ENCODE measurements at regions not wholly inside any gene's neighbourhood (a gene's known extent, or its start where the extent isn't known, plus 50 kb on each side); places are given as distances from the start of the nearest gene placed in this dataset.

DNA sequence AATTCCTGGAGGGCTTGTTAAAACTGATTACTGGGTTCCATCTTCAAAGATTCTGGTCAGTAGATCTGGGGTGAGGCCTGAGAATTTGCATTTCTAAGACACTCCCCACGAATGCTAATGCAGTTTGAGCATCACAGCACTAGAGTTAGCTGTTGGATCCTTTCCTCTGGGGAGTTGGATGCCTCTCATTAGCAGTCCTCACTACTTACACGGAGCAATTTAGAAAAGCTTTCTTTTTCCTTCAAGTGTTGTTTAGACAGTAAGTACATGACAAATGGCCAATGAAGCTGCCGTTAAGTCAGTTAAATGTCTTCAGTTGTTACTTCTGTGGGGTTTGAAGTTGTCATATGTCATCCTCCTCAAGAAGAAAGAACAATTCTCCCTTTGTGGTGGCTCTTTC, 74.9 kb upstream of the HMHB1 start:
- TF ChIP-seq, protein P1, sequence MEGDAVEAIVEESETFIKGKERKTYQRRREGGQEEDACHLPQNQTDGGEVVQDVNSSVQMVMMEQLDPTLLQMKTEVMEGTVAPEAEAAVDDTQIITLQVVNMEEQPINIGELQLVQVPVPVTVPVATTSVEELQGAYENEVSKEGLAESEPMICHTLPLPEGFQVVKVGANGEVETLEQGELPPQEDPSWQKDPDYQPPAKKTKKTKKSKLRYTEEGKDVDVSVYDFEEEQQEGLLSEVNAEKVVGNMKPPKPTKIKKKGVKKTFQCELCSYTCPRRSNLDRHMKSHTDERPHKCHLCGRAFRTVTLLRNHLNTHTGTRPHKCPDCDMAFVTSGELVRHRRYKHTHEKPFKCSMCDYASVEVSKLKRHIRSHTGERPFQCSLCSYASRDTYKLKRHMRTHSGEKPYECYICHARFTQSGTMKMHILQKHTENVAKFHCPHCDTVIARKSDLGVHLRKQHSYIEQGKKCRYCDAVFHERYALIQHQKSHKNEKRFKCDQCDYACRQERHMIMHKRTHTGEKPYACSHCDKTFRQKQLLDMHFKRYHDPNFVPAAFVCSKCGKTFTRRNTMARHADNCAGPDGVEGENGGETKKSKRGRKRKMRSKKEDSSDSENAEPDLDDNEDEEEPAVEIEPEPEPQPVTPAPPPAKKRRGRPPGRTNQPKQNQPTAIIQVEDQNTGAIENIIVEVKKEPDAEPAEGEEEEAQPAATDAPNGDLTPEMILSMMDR (IDR thresholded peaks at IDR 0.05): no peak
- TF ChIP-seq POLR2AphosphoS5 (IDR thresholded peaks at IDR 0.05): no peak

Data from sigmoid colon (tissue), 4 donors.